Chondrocyte (in vitro differentiated cells): ENCODE measurements at regions not wholly inside any gene's neighbourhood (a gene's known extent, or its start where the extent isn't known, plus 50 kb on each side); places are given as distances from the start of the nearest gene placed in this dataset.

ENCODE experiments used
- DNase-seq: peaks from one replicate; pipeline ENCODE4 v3.0.0; 2021; ENCODE audit warnings: mixed read lengths, low spot score
- H3K27ac Mint-ChIP-seq: one replicate; pipeline ENCODE4 v1.8.0; 2021; ENCODE audit warnings: mild to moderate bottlenecking, moderate library complexity, mixed read lengths; ENCODE audit not compliant: unreplicated experiment
- H3K27me3 Mint-ChIP-seq: 2 replicates; pipeline ENCODE4 v1.8.0; 2021; ENCODE audit warnings: low read depth, mixed read lengths
- H3K36me3 Mint-ChIP-seq: 2 replicates; pipeline ENCODE4 v1.8.0; 2021; ENCODE audit warnings: low read depth, mixed read lengths
- H3K4me1 Mint-ChIP-seq: 2 replicates; pipeline ENCODE4 v1.8.0; 2021; ENCODE audit warnings: low read depth, mild to moderate bottlenecking, mixed read lengths
- H3K4me3 Mint-ChIP-seq: one replicate; pipeline ENCODE4 v1.8.0; 2021; ENCODE audit warnings: mild to moderate bottlenecking, moderate library complexity, mixed read lengths; ENCODE audit not compliant: unreplicated experiment
- H3K9me3 Mint-ChIP-seq: 2 replicates; pipeline ENCODE4 v1.8.0; 2021; ENCODE audit warnings: low read depth, mixed read lengths
- CTCF ChIP-seq: fragments of 200-600 bp; sonication (generic); IDR thresholded peaks from 2 replicates; pipeline ENCODE4 v1.5.0; 2021; ENCODE audit warnings: antibody characterized with exemption, mild to moderate bottlenecking, moderate library complexity

DNA sequence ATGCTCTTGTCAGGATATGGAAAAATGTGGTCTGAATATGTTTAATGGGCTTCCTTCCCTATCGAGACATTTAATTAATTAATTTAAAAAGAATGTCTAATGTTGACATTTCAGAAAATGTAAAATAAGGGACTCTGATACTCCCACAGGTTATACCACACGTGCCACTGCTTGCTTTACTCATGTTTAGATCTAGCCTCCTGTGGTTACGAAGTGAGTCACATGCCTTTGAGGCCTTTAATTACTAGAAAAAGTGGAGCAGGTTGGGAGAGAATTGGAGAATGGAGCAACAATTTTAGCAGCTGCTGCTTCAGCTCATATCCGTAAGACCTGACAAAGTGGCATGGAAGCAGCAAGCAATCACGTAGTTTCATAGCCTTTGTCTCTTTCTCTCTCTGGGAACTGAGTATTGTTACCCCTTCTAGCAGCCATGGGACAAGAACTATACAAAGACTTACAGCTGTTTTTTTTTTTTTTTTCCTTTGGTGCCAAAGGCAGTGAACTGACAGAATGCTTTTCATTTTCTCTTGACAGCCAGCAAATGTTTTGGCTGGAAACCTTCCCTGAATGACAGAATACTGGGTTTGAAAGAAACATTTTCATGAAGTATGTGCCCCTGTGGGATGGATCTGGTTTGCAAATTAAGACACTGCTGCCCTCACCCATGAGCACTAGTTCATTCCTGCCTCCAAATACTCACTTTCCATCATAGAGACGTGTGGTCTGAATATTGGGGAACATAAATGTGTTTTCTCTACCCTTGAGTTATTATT, 355.1 kb upstream of the PABPC5 start:
- no peaks in the 10 kb centered on the region for H3K27me3 Mint-ChIP-seq
- no peak overlapping the region for H3K4me3 Mint-ChIP-seq
- no peak for TF ChIP-seq CTCF
- no peak overlapping the region for H3K27ac Mint-ChIP-seq
- no peak for DNase-seq
- peaks cover 7% of the 10 kb centered on the region for H3K9me3 Mint-ChIP-seq
- no peaks in the 10 kb centered on the region for H3K36me3 Mint-ChIP-seq
- no peaks in the 10 kb centered on the region for H3K4me1 Mint-ChIP-seq

- no peaks in the 10 kb centered on the region for H3K4me1 Mint-ChIP-seq
- no peak overlapping the region for H3K4me3 Mint-ChIP-seq
- no peak for TF ChIP-seq CTCF
- peaks cover 7% of the 10 kb centered on the region for H3K9me3 Mint-ChIP-seq
- H3K27me3 Mint-ChIP-seq, result no peaks in the 10 kb centered on the region
- DNase-seq, result no peak
- H3K36me3 Mint-ChIP-seq, result no peaks in the 10 kb centered on the region
- no peak overlapping the region for H3K27ac Mint-ChIP-seq
Observed at GRCh38 chrX:91080822-91081221, 353.8 kb upstream of the PABPC5 start.

DNA sequence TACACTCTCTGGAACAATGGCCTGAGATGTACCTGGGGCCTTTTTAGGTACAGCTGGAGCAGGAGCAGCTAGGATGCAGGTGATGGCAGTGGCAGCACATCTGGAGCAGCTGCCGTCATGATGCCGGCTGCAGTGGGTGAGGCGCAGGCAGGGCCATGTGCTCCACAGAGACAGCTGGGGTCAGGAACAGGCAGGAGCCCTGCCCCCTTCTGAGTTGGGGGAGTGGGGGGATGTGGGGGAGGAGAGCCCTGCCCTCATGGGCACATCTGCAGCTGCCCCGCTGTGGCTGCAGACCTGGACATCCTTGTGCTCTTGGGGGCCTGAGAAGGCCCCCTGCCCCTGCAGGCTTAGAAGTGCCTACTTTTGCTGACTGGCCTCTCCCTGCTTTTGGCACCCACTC, 352.8 kb upstream of the PABPC5 start:
- no peak for DNase-seq
- Mint-ChIP-seq H3K27me3 (no peaks in the 10 kb centered on the region), H3K4me1 (no peaks in the 10 kb centered on the region), H3K9me3 (peaks cover 7% of the 10 kb centered on the region), H3K4me3 (no peak overlapping the region), H3K36me3 (no peaks in the 10 kb centered on the region), H3K27ac (no peak overlapping the region)
- TF ChIP-seq CTCF, result no peak

GRCh38 chrX:91108761-91109160, 325.9 kb upstream of the PABPC5 start:
- DNase-seq, result no peak
- H3K27ac Mint-ChIP-seq, result no peak overlapping the region
- no peak overlapping the region for H3K4me3 Mint-ChIP-seq
- H3K36me3 Mint-ChIP-seq, result no peaks in the 10 kb centered on the region
- no peaks in the 10 kb centered on the region for H3K27me3 Mint-ChIP-seq
- H3K4me1 Mint-ChIP-seq, result no peaks in the 10 kb centered on the region
- no peak for TF ChIP-seq CTCF
- H3K9me3 Mint-ChIP-seq, result peaks cover 39% of the 10 kb centered on the region

DNA sequence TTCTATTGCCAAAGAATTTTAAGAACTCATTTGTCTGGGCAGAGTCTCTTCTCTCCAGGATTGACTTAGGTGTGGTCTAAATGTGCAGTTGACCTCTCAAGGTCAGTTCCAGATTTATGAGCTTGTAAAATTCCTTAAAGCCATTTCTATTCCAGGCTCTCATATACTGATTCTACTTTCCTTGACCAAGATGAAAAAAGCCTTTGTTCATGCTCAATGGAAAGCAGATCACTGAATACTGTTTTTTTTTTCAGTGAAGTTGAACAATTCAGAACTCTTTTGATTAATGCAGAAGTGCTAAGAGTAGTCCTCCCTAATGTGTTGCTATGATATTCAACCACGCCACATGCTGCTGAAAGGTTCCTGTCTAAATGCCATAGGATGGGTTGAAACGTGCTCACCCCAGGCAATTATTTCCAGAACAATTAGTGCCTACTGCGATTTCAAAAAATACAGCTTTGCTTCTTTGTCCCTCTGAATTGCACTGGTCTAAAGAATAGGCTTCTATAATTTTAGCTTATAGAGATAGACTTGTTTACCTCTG, 312.4 kb upstream of the PABPC5 start:
- H3K27me3 Mint-ChIP-seq, result no peaks in the 10 kb centered on the region
- no peak for TF ChIP-seq CTCF
- no peak overlapping the region for H3K27ac Mint-ChIP-seq
- peaks cover 2% of the 10 kb centered on the region for H3K9me3 Mint-ChIP-seq
- no peak for DNase-seq
- H3K4me3 Mint-ChIP-seq, result no peak overlapping the region
- no peaks in the 10 kb centered on the region for H3K4me1 Mint-ChIP-seq
- H3K36me3 Mint-ChIP-seq, result no peaks in the 10 kb centered on the region
